Kidney epithelial cell (primary cell): ENCODE measurements at regions not wholly inside any gene's neighbourhood (a gene's known extent, or its start where the extent isn't known, plus 50 kb on each side); places are given as distances from the start of the nearest gene placed in this dataset.
"Not testable (repeated sequence)": the region's sequence is repeated elsewhere in the genome, so short reads cannot be mapped to it uniquely, and the experiment has no call there.

Source experiments
- DNase-seq: peaks from one replicate; pipeline ENCODE4 v3.0.0-alpha.2; 2010; ENCODE audit warnings: low read depth
- H3K27me3 ChIP-seq: 2 replicates; pipeline ENCODE4 v1.6.0; 2011; ENCODE audit warnings: low read length; ENCODE audit not compliant: control insufficient read depth, insufficient read depth
- H3K36me3 ChIP-seq: 2 replicates; pipeline ENCODE4 v1.5.1; 2011; ENCODE audit warnings: low read length; ENCODE audit not compliant: control insufficient read depth, insufficient read depth
- H3K4me3 ChIP-seq: 2 replicates; pipeline ENCODE4 v1.5.1; 2011; ENCODE audit warnings: low read depth, mild to moderate bottlenecking, control low read depth, low read length
- CTCF ChIP-seq: IDR thresholded peaks from 2 replicates; pipeline ENCODE4 v1.5.1; 2011; ENCODE audit warnings: mild to moderate bottlenecking, moderate library complexity, low read length, control low read depth, inconsistent platforms; ENCODE audit not compliant: insufficient read depth, poor library complexity, severe bottlenecking

DNA sequence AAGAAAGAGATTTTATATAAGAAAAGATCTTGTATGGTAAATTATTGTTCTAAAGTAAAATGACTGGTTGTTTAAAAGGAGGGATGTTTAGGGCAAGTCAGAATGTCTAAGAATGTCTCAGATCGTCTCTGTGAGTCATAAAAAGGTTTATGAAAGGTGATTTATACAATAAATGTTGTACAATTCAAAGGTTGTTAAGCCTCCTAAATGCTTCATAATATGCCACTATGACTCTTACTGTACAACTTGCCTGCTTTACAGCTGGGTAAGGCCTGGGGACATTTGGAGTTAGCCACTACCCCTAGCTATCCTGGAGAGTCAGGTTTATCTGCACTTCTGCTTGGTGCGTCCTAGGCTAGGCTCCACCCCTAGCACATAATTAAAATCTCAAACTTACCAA, 927.4 kb downstream of the FSCB start:
- TF ChIP-seq CTCF = no peak
- Histone ChIP-seq H3K27me3 (no peaks in the 10 kb centered on the region), H3K36me3 (no peaks in the 10 kb centered on the region), H3K4me3 (no peak overlapping the region)
- DNase-seq = no peak

DNA sequence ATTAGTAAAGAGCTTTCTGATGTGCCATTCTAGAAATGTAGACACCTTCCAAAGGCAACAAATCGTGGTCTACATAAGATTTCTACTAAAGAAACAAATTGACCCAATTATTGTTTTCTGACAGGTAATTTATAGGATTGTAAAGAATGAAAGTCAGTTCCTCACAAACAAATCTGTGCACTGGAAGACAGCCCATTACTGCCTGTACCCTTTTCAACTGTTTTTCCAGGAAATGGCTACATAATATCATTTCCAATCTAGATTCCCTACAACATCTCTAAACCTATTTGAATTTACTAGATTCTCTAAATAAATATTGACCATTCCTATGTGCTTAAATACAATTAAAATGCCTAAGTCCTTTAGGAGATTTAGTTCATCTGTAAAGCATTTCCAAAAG, 939.1 kb downstream of the FSCB start:
- DNase-seq = no peak
- no peaks in the 10 kb centered on the region for H3K36me3 ChIP-seq
- H3K4me3 ChIP-seq = no peak overlapping the region
- no peaks in the 10 kb centered on the region for H3K27me3 ChIP-seq
- TF ChIP-seq CTCF = no peak

DNA sequence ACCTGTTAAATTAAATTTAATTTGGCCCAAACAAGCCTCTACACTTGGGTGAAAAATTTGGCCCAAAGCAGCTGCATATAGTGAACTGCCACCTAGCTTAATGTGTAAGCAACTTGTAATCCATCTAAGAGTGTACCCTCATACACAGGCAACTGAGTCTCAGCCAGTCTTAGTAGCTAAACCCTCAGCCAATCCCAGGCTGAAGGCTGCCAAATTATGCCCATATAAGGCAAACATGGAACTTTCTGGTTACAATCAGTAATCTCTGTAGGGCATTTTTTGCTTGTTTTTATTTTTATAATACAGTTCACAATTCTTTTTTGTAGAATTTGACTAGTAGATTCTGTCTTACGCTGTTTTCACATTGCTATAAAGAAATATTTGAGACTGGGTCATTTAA, 958.7 kb downstream of the FSCB start:
- DNase-seq = no peak
- Histone ChIP-seq H3K27me3 (no peaks in the 10 kb centered on the region), H3K4me3 (no peak overlapping the region), H3K36me3 (no peaks in the 10 kb centered on the region)
- no peak for TF ChIP-seq CTCF

DNA sequence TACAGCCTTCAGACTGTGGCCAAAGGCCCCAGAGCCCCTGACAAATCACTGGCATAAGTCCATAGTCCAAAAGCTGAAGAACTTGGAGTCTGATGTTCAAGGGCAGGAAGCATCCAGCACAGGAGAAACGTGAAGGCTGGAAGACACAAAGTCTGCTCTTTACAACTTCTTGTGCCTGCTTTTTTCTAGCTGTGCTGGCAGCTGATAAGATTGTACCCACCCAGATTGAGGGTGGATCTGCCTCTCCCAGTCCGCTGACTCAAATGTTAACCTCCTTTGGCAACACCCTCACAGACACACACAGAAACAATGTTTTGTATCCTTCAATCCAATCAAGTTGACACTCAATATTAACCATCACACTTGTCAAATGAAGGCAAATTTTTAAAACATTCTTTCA, 959.5 kb downstream of the FSCB start:
- not testable (repeated sequence) for H3K27me3 ChIP-seq, DNase-seq, H3K36me3 ChIP-seq, H3K4me3 ChIP-seq

DNA sequence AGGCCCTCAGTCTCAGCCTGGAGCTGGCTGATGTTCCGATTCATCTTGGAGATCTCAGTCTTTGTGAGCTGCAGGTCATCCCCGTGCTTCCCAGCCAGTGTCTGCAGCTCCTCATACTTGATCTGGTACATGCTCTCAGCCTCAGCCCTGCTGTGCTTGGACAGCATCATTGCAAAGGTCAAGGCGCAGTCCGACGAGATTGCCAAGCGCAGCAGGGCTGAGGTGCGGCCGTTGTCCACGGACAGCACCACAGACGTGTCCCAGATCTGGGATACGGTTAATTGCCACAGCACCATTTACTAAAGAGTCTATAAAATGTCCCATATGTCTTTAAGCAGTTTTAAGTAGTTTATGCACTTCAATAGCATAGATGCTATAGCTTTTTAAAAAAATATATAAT, 965.7 kb downstream of the FSCB start:
- no peak for TF ChIP-seq CTCF
- H3K4me3 ChIP-seq = no peak overlapping the region
- no peaks in the 10 kb centered on the region for H3K36me3 ChIP-seq
- H3K27me3 ChIP-seq = no peaks in the 10 kb centered on the region
- no peak for DNase-seq

- TF ChIP-seq CTCF = no peak
- no peak for DNase-seq
- no peak overlapping the region for H3K4me3 ChIP-seq
- H3K36me3 ChIP-seq = no peaks in the 10 kb centered on the region
- H3K27me3 ChIP-seq = no peaks in the 10 kb centered on the region
These were observed 966.1 kb downstream of the FSCB start for GRCh38 chr14:43540948-43541347.

DNA sequence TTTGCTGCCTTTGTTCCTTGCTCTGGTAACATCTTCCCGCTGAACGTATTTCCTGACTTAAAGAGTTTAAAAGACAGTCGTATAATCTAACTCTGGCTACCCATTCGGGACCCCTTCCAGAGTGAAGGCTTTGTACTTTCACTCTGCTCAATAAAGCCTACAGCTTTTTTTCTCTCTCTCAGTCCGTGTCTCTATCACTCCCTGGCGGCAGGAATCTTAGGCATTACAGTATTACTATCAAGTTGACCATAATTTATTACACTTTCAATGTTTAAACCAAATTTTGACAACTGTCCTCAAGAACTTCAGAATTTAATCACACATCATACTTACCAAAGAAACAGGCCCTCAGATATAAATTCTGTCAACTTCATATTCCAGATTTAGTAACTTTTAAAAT, 967.9 kb downstream of the FSCB start:
- Histone ChIP-seq H3K4me3 (no peak overlapping the region), H3K27me3 (no peaks in the 10 kb centered on the region), H3K36me3 (no peaks in the 10 kb centered on the region)
- peak; percentile 5 for DNase-seq
- peak; percentile 65 for TF ChIP-seq CTCF
